Esophagus squamous epithelium (tissue), 5 donors: ENCODE measurements at regions not wholly inside any gene's neighbourhood (a gene's known extent, or its start where the extent isn't known, plus 50 kb on each side); places are given as distances from the start of the nearest gene placed in this dataset.

Experiments
- DNase-seq: peaks from one replicate; lab custom pipeline; 2025; lab: John Stamatoyannopoulos, UW
- H3K27ac ChIP-seq, 4 donors: fragments of 200-600 bp; sonication (generic); one replicate each; pipeline ENCODE4 v1.5.1; 2016 to 2019; ENCODE audit warnings: mild to moderate bottlenecking in 1 of 4
- H3K27me3 ChIP-seq, 4 donors: fragments of 200-600 bp; sonication (generic); 1 replicate in 3 of 4; 2 replicates in 1 of 4; pipeline versions ENCODE4 v1.5.1 to v1.6.0; 2017 to 2021; ENCODE audit warnings: antibody characterized with exemption in 1 of 4
- H3K36me3 ChIP-seq, 3 donors: fragments of 200-600 bp; sonication (generic); one replicate each; pipeline ENCODE4 v1.5.1; 2016 to 2019
- H3K4me1 ChIP-seq, 3 donors: fragments of 200-600 bp; sonication (generic); one replicate each; pipeline ENCODE4 v1.5.1; 2017 to 2019
- H3K4me3 ChIP-seq, 4 donors: fragments of 200-600 bp; sonication (generic); 1 replicate in 3 of 4; 2 replicates in 1 of 4; pipeline ENCODE4 v1.5.1; 2016 to 2019; ENCODE audit warnings: mild to moderate bottlenecking in 2 of 4, moderate library complexity in 1 of 4
- H3K9me3 ChIP-seq, 3 donors: fragments of 200-600 bp; sonication (generic); one replicate each; pipeline ENCODE4 v1.5.1; 2016 to 2019
- POLR2A ChIP-seq, 4 donors: fragments of 450-650 bp; IDR thresholded peaks; one replicate each; pipeline ENCODE4 v1.6.1; 2017; ENCODE audit warnings: antibody characterized with exemption in 4 of 4, mild to moderate bottlenecking in 4 of 4, moderate library complexity in 3 of 4
- WGBS, 2 donors: methylation state at CpG; one replicate each; pipeline ENCODE4 v1.1.5; 2018; 5-methylcytosine and 5-hydroxymethylcytosine counted together
- intact Hi-C: fragments of 100-400 bp; cut with DNase I; formaldehyde crosslinking; loops from one replicate; pipeline ENCODE4 v1.15.0; 2022
- TF ChIP-seq, protein P1 (sequence below), 6 experiments: fragments of 450-650 bp in 4 of 6; fragments of 200-600 bp in 2 of 6; sonication (generic) in 2 of 6; IDR thresholded peaks; one replicate each; pipeline ENCODE4 v1.5.1; 2016 to 2019; ENCODE audit warnings: antibody characterized with exemption in 6 of 6, mild to moderate bottlenecking in 4 of 6, moderate library complexity in 4 of 6
- donor health status: DM: yes; HTN: yes; CAD: no.

DNA sequence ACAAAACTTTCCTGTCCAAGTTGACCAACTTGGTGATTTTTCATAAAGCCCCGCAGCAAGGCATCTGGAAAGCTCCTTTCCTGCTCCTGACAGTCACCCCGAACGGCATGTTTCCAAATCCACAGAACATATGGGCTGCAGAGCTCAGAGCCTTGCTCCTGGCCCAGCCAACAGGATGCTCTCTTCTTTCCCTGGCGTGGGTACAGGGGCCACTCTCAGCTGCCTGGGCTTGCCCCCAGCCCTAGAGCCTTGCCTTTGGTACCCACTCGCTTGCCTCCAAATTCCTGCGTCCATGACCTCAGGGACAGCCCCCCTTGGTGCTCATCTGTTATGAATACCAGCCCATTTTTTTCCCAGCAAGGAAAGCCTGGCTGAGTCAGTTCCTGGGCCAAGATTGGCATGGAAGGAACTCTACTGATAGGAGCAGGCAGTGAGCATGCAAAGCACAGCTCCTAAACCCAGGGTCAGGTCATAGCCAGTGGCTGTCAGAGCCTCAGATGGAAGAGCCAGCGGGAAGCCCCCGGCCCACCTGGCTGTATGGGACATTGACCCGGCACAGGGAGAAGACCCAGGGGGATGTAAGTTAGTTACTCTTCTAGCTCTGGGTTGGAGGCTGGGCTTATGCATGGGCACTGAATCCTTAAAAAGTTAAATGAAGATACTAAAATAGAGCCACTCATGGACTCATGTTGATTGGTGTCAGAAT, 105.3 kb upstream of the RTL1 start:
- no peaks in the 10 kb centered on the region for H3K36me3 ChIP-seq
- WGBS, 2 donors: 65 to 77% methylated on average over 2 to 6 of the region's 9 CpGs
- H3K9me3 ChIP-seq: no peaks in the 10 kb centered on the region
- no peak overlapping the region for H3K27ac ChIP-seq
- H3K4me3 ChIP-seq: no peak overlapping the region
- no peaks in the 10 kb centered on the region for H3K4me1 ChIP-seq
- TF ChIP-seq POLR2A (IDR thresholded peaks at IDR 0.05): no peak
- TF ChIP-seq, protein P1, sequence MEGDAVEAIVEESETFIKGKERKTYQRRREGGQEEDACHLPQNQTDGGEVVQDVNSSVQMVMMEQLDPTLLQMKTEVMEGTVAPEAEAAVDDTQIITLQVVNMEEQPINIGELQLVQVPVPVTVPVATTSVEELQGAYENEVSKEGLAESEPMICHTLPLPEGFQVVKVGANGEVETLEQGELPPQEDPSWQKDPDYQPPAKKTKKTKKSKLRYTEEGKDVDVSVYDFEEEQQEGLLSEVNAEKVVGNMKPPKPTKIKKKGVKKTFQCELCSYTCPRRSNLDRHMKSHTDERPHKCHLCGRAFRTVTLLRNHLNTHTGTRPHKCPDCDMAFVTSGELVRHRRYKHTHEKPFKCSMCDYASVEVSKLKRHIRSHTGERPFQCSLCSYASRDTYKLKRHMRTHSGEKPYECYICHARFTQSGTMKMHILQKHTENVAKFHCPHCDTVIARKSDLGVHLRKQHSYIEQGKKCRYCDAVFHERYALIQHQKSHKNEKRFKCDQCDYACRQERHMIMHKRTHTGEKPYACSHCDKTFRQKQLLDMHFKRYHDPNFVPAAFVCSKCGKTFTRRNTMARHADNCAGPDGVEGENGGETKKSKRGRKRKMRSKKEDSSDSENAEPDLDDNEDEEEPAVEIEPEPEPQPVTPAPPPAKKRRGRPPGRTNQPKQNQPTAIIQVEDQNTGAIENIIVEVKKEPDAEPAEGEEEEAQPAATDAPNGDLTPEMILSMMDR (IDR thresholded peaks at IDR 0.05): no peak
- intact Hi-C loops: no loop called here
- no peaks in the 10 kb centered on the region for H3K27me3 ChIP-seq
- no peak for DNase-seq

DNA sequence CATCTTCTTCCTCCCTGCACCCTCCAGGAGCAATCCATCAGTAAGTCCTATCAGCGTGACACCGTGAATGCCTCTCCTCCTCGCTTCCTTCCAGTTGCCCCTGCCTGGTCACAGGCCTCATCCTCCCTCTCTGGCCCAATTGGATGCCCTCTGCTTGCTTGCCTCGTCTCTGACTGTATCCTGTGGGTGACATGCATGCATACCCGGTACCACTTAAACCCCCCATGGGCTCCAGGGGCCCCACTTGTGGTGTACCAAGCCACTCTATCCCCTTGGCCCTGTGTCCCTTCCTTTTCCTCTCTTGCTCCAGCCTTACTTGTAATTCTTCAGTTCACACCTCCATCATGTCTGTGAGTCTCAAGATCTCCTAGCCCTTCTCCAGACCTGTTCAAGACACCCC, 106.0 kb upstream of the RTL1 start:
- Histone ChIP-seq H3K27ac (no peak overlapping the region), H3K4me3 (no peak overlapping the region), H3K27me3 (no peaks in the 10 kb centered on the region), H3K9me3 (no peaks in the 10 kb centered on the region), H3K36me3 (no peaks in the 10 kb centered on the region), H3K4me1 (no peaks in the 10 kb centered on the region)
- intact Hi-C loops: no loop called here
- TF ChIP-seq, protein P1 (IDR thresholded peaks at IDR 0.05): no peak
- no peak for TF ChIP-seq POLR2A (IDR thresholded peaks at IDR 0.05)
- 81 to 83% methylated on average over 5 of the region's 5 CpGs for WGBS, 2 donors
- no peak for DNase-seq

DNA sequence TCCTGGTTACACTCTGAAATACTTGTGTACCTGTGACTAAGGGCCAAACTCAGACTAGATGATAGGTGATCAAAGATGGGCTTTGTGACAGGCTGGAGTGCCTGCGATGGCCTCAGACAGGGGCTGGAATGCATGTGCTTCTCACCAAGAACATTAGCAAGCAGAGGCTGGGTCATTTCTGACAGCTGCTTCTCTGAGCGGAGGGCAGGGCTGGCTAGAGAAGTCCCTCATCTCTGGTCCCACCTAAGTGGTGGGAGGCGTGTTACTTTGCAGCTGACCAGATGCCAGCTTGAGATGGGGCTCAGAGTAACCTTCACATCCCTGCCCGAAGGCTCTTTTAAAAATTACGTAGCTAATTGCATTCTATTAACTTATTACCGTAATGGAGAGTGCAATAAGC, 106.8 kb upstream of the RTL1 start:
- TF ChIP-seq, protein P1 (IDR thresholded peaks at IDR 0.05): no peak
- Histone ChIP-seq H3K36me3 (no peaks in the 10 kb centered on the region), H3K27me3 (no peaks in the 10 kb centered on the region), H3K9me3 (no peaks in the 10 kb centered on the region), H3K4me1 (no peaks in the 10 kb centered on the region), H3K4me3 (no peak overlapping the region), H3K27ac (no peak overlapping the region)
- DNase-seq: no peak
- WGBS, 2 donors: 86 to 96% methylated on average over 5 to 6 of the region's 6 CpGs
- intact Hi-C loops: no loop called here

DNA sequence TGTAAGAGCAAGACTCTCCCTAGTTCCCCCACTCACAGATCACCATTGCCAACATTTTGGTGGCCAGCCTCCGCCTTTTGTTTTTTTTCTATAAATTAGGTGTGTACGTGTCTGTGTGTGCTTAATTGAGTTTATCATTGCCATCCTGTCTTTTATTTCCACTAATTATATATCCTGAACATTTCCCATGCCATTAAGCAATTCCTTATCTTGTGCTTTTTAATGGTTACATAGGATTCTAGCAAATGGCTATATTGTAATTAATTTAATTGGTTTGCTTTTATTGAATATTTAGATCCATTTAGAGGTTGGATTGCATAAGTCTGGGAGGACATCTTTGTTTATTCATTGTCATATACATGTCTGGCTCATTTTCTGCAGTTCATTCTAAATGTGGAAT, 107.3 kb upstream of the RTL1 start:
- Histone ChIP-seq H3K4me3 (no peak overlapping the region), H3K27ac (no peak overlapping the region), H3K9me3 (no peaks in the 10 kb centered on the region), H3K36me3 (no peaks in the 10 kb centered on the region), H3K27me3 (no peaks in the 10 kb centered on the region), H3K4me1 (no peaks in the 10 kb centered on the region)
- WGBS, 2 donors: 82 to 89% methylated on average over 2 of the region's 2 CpGs
- no peak for DNase-seq
- TF ChIP-seq POLR2A (IDR thresholded peaks at IDR 0.05): no peak
- TF ChIP-seq, protein P1 (IDR thresholded peaks at IDR 0.05): no peak
- intact Hi-C loops: no loop called here

DNA sequence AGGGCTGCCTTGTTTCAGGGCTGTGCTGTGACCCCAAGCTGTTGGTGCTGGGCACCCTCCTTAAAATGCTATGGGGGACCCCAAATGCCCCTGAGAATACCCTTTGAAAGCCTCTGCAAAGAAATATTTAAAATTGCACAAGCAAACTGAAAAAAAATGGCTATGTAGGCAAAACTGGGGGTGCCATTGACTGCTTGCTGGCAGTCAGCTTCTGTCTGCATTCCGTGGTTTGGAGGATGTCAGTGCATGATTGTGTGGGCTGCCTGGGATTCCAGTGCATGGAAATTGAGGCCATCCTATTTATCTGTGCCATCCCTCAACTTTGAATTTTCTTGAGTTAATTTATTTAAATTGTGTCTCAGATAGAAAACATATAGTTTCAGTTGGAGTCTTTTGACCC, 113.7 kb upstream of the RTL1 start:
- DNase-seq: no peak
- Histone ChIP-seq H3K27ac (no peak overlapping the region), H3K36me3 (no peaks in the 10 kb centered on the region), H3K9me3 (peaks cover 0 to 9% (median 6%) of the 10 kb centered on the region in 3 donors), H3K27me3 (no peaks in the 10 kb centered on the region), H3K4me3 (no peak overlapping the region), H3K4me1 (no peaks in the 10 kb centered on the region)
- 75 to 79% methylated on average over 1 of the region's 1 CpG for WGBS, 2 donors
- TF ChIP-seq POLR2A (IDR thresholded peaks at IDR 0.05): no peak
- TF ChIP-seq, protein P1 (IDR thresholded peaks at IDR 0.05): no peak
- intact Hi-C loops: no loop called here
